Iris pigment epithelial cell (primary cell): ENCODE measurements at regions not wholly inside any gene's neighbourhood (a gene's known extent, or its start where the extent isn't known, plus 50 kb on each side); places are given as distances from the start of the nearest gene placed in this dataset.

Experiments
- DNase-seq: peaks from one replicate; pipeline ENCODE4 v3.0.0-alpha.2; 2011; ENCODE audit warnings: low read depth

DNA sequence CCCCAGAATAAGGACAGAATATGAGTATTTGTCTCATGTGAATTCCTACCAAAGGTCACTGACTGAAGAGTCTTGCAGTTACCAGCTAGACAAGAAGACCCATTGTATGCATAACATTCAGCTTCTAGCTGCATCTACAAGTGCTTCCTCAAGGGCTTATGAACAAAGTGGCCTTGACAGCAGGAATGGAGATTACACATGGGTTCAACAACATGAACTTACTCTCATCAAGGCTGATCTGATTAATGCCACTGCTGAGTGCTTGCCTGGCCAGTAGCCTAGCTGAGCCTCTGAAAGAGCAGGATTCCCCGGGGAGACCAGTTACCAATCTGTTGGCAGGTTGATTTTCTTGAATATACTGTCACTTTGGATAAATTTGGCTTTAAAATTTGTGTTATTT lies 76.7 kb upstream of the CHD1 start:
- no peak for DNase-seq

DNA sequence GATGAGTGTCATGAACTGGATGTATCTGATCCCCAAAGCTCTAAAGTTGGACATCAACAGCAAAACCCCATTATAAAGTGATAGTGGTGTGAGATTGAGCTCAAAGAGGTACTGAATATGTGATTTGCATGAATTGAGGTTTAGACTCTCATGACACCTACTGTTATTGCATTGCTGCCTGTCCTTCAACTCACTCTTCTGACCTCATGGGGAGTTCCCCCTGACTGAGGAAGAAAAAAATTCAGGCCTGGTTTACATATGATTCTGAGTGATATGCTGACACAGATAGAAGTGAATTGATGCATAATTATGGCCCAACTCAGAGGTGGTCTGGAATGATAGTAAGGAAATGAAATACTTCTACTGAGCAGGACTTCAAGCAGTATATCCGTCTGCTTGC lies 76.2 kb upstream of the CHD1 start:
- DNase-seq: peak; percentile 34

DNA sequence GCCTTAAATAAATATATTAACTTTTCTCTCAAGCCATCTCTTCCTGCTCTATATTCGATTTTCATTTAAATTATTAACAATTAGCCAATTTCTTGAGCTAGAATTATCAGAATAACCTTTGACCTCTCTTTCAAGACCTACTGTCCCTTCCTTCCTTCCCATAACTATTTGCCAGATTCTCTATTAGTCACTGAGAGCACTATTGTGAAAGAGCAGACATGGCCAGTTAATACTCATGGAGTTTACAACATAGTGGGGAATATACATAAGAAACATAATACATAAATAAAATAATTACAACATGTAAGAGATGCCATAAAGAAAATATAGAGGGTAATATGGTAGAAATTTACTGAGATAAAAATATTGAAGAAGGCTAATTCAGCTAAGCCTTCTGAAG lies 72.1 kb upstream of the CHD1 start:
- peak; percentile 81 for DNase-seq

DNA sequence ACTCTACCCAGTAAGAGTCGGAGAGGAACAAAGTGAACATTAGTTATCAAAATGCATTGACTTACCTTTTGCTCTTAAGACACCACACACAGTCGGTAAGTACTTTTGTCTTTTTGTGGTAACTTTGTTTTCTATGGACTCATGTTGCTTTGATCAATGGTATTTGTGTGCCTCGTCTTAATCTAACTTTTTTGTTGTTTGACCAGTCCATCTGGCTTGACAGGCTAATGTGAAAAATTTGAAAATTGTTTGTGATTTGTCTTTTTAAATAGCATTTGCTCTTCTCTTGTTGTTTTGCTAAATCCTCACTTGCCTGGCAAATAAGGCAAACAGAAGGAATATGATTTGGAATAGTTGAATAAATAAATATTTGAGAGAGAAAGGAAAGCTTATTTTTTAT lies 71.4 kb upstream of the CHD1 start:
- DNase-seq: no peak

DNA sequence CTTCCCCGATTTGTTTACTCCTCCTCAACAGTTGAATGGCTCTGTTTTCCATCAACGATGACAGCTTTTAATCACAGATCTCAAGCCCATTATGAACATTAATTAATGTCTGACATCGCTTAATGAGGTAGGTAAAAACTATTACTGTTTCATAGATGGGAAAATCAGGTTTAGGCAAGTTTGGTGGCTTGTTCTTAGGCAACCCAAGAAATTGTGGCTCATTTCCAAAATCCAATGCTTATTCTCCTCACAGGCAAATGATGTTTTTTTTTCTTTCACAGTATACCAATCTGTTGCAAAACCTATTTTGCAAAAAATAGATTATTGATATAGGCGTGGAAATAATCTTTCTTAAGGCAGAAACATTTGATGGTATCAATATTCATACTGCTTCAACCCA lies 70.8 kb upstream of the CHD1 start:
- no peak for DNase-seq

DNA sequence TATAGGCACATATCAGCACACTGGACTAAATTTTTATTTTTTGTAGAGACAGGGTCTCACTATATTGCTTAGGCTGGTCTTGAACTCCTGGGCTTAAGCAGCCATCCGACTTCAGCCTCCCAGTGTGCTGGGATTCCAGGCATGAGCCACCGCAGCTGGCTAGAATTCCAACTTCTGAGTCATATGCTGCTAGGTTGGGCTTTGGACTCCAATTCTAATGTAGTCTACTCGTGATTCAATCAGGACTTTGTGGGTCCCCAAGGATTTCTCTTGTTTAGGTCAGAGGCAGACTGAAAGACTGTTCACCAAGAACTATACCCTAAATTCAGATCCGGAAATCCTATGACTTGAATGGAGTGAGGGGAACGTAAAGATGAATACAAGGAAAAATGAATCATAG lies 68.2 kb upstream of the CHD1 start:
- DNase-seq: peak; percentile 22

GRCh38 chr5:98994611-98995010 lies 65.8 kb upstream of the CHD1 start:
- no peak for DNase-seq

GRCh38 chr5:98993512-98993911 lies 64.7 kb upstream of the CHD1 start:
- DNase-seq: no peak

- no peak for DNase-seq
Observed at GRCh38 chr5:98992552-98992951, 63.7 kb upstream of the CHD1 start.

DNA sequence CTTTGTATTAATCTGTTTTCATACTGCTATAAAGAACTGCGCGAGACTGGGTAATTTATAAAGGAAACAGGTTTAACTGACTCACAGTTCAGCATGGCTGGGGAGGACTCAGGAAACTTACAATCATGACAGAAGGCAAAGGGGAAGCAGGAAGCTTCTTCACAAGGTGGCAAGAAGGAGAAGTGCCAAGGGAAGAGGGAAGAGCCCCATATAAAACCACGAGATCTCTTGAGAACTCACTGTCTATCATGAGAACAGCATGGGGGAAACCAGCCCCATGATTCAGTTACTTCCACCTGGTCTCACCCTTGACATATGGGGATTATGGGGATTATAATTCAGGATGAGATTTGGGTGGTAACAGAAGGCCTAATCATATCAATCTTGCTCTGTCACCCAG lies 60.9 kb upstream of the CHD1 start:
- no peak for DNase-seq

- no peak for DNase-seq
Observed at GRCh38 chr5:98986587-98986986, 57.8 kb upstream of the CHD1 start.

DNA sequence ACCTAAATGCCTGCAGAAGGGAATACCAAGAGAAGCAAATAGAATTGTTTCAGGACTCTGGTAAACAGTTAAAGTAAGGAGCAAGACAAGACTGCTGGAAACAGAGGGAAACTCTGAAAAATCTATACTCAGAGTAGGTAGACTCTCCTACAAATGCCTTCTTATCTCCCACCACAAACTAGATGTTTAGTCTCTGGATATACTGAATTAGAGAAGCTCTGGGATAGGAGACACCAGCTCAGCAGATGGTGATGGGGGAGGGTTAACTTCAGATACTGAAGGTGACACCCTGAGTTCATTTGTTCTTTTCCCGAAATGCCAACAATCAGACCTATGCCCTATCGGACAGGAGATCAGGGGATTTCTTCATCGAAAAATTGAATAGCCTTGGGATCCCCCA lies 54.1 kb upstream of the CHD1 start:
- no peak for DNase-seq
